Tongue (tissue), 1 donor: ENCODE measurements at regions not wholly inside any gene's neighbourhood (a gene's known extent, or its start where the extent isn't known, plus 50 kb on each side); places are given as distances from the start of the nearest gene placed in this dataset.

Source experiments
- DNase-seq: peaks from one replicate; pipeline ENCODE4 v3.0.0-alpha.2; 2015

- no peak for DNase-seq
These were observed 53.5 kb upstream of the ACSL1 start for GRCh38 chr4:184879271-184879670.

- no peak for DNase-seq
These were observed 56.5 kb upstream of the ACSL1 start for GRCh38 chr4:184882276-184882675.

GRCh38 chr4:184883024-184883423 lies 57.3 kb upstream of the ACSL1 start:
- DNase-seq: no peak

- DNase-seq: no peak
These were observed 59.1 kb upstream of the ACSL1 start for GRCh38 chr4:184884883-184885282.

GRCh38 chr4:184885602-184886001 lies 59.8 kb upstream of the ACSL1 start:
- DNase-seq: no peak

- no peak for DNase-seq
These were observed 61.6 kb upstream of the ACSL1 start for GRCh38 chr4:184887333-184887732.

- no peak for DNase-seq
These were observed 62.2 kb upstream of the ACSL1 start for GRCh38 chr4:184887947-184888346.

- no peak for DNase-seq
These were observed 64.0 kb upstream of the ACSL1 start for GRCh38 chr4:184889666-184890335.

- no peak for DNase-seq
These were observed 64.7 kb upstream of the ACSL1 start for GRCh38 chr4:184890499-184890898.

GRCh38 chr4:184891816-184892397 lies 66.1 kb upstream of the ACSL1 start:
- DNase-seq: no peak

GRCh38 chr4:184892999-184893398 lies 67.2 kb upstream of the ACSL1 start:
- no peak for DNase-seq

GRCh38 chr4:184893801-184894571 lies 68.2 kb upstream of the ACSL1 start:
- DNase-seq: no peak

GRCh38 chr4:184895012-184895695 lies 69.4 kb upstream of the ACSL1 start:
- DNase-seq: no peak

- DNase-seq: no peak
These were observed 71.3 kb upstream of the ACSL1 start for GRCh38 chr4:184896868-184897715.

- DNase-seq: peak; percentile 13
These were observed 72.1 kb upstream of the ACSL1 start for GRCh38 chr4:184897895-184898294.

- no peak for DNase-seq
These were observed 73.0 kb upstream of the ACSL1 start for GRCh38 chr4:184898793-184899192.

- DNase-seq: no peak
These were observed 73.7 kb upstream of the ACSL1 start for GRCh38 chr4:184899261-184900134.

- DNase-seq: no peak
These were observed 74.4 kb upstream of the ACSL1 start for GRCh38 chr4:184900184-184900583.

GRCh38 chr4:184902550-184902949 lies 76.8 kb upstream of the ACSL1 start:
- DNase-seq: no peak

- no peak for DNase-seq
These were observed 80.8 kb upstream of the ACSL1 start for GRCh38 chr4:184906480-184907097.

- no peak for DNase-seq
These were observed 81.4 kb upstream of the ACSL1 start for GRCh38 chr4:184907216-184907615.
